Fibroblast of gingiva (primary cell): ENCODE measurements at regions not wholly inside any gene's neighbourhood (a gene's known extent, or its start where the extent isn't known, plus 50 kb on each side); places are given as distances from the start of the nearest gene placed in this dataset.

Source experiments
- DNase-seq: peaks from one replicate; pipeline ENCODE4 v3.0.0-alpha.2; 2011; ENCODE audit warnings: low read depth

DNA sequence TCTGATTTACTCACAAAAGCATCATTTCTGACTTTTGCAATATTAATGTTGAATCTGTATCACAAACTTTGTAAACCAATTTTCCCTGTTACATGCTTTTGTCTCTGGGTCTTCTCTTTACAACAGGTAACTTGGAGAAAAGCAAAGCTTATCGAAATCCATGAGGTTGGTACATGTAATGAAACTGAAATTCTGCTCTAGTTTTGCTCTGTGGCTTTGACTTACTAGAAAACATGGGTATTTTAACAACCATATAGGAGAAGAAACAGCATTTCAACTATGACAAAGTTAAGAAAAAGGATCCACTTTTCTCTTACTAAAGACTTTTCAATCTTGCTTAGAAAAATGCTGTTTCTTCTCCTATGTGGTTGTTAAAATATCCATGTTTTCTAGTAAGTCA lies 645.8 kb downstream of the STIM2 start:
- DNase-seq, result no peak

DNA sequence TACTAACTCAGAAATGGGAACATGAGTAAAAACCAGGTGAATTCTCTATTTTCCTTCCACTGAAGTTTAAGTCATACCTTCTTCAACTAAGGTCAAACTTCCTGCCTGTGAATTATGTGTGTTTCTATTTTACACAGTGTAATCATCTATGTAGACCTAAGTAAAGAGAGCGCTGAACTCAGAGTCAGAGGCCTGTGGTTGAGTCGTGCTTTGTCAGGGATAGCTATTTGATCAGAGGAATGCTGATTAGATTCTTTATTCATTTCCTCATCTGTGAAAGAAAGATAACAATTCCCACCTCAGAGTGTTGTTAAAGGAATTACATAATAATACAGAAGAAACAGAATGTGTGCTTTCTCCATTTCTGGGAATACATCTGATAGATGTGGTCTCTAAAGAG lies 654.1 kb downstream of the STIM2 start:
- no peak for DNase-seq

DNA sequence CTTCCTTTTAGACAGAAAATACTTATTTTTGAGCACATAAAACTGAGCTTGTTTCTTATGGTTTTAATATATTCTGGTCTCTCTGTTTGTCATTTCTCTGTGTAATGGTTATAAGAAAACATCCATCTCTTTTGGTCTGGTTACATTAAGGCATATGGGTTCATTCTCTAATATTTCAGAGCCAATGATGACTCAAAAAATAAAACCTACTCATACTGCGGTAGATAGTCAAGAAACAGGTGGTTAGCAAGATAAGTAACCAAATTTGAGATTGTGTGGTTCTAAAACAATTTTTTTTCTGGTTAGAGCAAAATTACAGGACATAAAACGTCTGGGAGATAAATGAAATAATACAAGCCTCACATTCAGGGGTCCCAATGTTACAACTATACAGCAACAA lies 654.5 kb downstream of the STIM2 start:
- DNase-seq, result no peak

DNA sequence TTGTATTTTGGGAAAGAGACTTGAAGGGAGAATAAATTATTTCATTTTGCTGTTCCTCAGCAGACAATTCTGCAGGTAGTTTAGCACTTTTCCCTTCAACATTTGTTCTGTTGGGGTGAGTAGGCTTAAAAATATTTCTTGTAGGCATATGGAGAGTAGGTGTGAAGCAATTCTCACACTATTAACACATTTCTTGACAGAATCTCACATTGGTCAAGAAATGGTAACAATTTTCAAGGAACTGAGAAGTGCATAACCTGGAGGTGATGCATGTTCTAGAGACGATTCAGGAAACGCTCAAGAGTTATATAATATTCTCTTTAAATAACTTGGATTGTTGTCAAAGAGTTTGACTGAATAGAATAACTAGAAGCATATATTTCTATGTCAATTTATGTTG lies 658.2 kb downstream of the STIM2 start:
- DNase-seq, result no peak

DNA sequence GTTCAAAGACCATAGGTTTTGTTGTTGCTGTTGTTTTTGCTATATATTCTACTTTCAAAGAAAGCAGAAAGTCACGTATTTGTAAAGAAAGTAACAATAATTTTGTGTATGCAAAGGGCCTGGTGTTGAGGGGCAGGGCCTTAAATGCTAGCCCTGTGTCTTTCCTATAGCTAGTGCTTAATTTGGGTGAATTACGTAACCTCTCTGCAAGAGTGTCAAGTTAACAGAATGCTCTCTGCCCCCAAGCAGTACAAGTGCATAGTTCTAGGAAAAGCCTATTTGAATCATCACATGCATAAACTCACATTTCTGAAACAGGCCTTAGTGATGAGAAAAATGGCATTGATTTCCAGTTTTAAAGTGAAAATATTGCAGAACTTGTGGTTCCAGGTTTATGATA lies 663.6 kb downstream of the STIM2 start:
- DNase-seq, result no peak

DNA sequence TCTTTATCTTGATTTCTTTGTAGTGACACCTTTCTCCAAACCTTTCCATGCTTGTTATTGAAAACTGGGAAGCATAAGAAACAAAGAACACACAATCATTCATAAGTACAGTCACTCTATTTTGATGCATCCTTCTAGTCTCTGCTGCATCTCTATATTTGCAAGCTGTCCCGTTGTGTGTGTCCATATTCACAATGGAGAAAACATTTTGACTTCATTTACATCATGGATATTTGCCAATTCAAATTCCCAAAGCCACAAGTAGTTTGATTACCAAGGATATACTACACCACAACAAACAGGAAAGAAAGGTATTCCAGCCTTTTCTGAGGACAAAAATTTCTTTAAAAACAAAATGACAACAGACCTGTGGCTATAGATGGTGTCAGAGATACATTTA lies 673.8 kb downstream of the STIM2 start:
- no peak for DNase-seq

DNA sequence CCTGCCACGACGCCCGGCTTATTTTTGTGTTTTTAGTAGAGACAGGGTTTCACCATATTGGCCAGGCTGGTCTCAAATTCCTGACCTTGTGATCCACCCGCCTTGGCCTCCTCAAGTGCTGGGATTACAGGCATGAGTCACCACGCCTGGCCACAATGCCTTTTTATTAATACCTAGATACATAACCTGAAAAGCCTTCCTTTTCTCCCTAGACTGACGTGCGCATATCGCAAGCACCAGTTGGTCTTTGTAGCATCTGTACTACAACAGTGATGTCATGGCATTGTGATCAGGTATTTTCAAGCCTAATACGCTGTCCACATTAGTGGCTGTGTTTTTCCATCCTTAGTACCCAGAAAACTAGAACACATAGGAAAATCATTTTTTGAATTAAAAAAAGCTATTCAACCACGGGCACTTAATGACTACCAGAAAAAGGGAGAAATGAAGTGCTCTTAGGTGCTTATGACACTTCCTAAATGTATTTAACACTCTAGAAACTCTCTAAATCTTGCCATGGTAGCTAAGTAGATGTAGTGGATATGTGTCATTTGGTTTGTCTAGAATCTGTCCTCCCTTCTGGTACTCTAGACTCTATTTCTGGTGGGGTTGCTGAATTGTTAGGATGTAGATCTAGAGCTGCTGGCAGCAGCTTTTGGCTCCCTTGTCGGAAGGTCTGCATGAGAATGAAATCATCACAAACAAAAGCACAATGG lies 707.8 kb downstream of the STIM2 start:
- DNase-seq, result no peak

DNA sequence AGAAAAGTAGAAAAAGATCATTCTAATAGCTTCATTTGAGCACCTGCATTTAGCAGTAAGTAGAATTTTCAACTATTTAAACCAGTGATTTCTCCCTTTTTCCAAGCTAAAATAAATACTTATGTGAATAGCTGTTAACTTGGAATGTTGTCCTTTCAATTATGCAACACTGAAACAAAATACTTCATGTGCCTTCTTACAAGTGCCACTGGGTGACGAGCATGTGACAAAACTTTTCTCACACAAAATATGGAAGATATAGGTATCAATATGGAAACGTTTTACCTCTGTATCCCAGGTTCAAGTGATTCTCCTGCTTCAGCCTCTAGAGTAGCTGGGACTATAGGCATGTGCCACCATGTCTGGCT lies 708.3 kb downstream of the STIM2 start:
- no peak for DNase-seq

DNA sequence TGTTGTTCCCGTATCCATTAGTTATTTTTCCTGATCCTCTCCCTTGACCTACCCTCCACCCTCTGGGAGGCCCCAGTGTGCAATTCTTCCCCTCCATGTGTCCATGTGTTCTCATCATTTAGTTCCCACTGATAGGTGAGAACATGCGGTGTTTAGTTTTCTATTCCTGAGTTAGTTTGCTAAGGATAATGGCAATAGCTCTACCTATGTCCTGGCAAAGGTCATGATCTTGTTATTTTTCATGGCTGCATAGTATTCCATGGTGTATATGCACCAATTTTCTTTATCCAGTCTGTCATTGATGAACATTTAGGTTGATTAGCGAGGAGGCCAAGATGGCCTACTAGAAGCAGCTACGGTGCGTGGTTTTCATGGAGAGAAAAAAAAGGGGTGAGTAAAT lies 714.1 kb downstream of the STIM2 start:
- DNase-seq, result no peak

DNA sequence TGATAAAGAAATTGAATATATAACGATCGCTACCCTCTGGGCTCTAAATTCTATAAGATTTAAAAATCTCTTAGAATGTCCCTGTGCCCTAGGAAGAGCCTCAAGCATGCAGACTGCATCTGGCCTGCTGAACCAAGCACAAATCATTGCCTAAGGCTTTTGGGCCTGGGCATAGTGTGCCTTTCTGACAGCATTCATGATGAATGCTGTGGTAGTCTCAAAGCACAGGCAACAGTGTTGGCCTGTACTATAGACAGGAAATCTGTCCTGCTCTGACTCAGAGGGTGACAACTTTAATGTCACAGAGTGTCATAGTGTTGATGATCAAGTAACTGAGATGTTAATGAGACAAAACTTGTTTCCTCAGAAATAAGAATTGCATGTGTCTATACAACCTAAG lies 717.3 kb downstream of the STIM2 start:
- DNase-seq, result no peak

DNA sequence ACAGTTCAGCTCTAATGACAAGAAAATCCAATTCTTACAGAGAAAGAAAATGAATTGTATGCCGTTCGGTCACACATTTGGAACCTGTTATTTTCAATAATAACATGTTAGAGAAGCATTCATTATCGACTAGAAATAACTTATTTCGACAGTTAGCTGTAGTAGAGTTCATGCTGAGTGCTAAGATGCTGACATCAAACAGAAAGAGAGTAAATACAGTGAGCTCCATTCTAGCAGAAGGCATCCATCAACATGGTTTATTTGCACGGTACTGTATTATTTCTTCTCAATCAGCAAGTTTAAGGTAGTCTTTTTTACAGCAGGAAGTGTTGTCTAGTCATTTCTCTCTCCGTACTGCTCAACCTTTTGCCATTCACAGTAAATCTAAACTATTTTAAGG lies 732.1 kb downstream of the STIM2 start:
- no peak for DNase-seq

DNA sequence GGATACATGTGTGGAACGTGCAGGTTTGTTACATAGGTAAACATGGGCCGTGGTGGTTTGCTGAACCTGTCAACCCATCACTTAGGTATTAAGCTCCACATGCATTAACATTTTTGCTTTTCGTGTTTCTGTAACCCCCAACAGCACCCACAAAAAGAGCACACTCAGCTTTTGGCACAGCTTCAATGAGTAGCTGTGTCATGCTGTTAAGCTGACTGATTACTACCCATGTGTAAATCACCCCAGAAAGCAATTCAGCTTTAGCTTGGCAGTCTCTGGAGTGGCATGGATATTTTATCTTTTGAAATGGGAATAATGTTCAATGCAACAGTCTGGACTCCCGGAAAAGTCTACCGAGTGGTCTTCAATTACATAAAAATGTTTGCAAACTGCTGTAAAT lies 734.3 kb downstream of the STIM2 start:
- no peak for DNase-seq

DNA sequence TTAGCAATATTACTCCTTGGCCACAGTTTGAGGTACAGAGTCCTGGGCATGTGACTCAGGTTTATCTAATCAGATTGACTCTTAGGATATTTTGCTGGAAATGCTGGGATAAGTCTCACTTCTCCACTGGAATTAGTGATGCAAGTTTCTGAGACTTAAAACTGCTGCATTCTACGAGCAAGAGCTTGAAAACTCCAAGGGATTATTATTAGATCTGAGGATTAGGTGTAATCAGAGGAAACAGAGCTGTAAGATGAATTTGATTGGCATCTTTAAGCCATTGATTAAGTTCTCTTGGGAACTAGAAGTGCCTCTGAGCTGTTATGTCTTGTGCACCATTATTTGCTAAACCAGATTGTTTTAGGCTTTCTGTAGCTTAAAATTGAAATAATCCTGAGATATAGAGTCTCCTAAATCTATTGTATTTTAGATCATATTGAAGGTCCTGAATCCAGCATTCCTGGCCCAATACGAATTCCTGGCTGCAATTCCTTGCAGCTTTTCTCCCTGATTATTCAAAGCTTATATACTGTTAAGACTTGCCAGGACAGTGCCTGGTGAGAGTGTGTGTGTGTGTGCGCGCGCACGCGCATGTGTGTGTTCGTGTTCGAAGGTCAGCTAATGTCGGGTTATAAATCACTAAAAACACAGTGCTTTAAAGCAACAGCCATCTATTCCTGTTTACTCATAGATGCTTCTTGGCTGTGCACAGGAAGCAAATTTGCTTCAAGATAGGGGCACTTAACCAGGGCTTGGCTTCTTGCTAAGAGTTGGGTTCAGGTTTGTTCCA lies 735.1 kb downstream of the STIM2 start:
- no peak for DNase-seq

DNA sequence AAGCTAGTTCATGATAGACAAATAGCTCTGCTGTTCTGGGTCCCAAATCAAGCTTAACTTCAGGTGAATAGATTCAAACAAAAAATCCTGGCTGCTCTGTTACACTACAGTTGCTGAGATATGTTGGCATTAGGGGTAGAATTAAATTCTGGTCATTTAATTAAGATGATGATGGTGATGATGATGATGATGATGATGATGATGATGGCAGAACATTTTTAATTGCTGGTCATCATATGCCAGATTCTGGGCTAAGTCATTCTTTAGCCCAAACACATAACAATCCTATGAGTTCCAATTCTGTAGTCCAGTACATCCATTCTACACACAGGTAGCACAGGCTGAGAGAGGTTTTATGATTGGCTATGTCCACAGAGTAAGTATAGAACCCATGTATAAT lies 741.5 kb downstream of the STIM2 start:
- DNase-seq, result no peak

DNA sequence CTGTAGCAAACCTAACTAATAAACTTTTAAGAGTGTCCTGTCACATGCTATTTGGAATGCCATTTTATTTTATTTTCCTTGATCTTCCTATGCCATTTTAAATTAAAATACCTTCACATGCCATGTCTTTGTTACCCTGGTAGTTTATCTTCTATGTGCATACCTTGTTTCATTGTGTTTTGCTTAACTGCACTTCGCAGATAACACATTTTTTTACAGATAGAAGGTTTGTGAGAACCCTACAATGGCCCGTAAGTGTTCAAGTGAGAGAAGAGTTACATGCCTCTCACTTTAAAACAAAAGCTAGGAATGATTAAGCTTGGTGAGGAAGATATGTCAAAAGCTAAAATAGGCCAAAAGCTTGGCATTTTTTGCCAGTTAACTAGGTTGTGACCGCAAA lies 744.1 kb downstream of the STIM2 start:
- no peak for DNase-seq

DNA sequence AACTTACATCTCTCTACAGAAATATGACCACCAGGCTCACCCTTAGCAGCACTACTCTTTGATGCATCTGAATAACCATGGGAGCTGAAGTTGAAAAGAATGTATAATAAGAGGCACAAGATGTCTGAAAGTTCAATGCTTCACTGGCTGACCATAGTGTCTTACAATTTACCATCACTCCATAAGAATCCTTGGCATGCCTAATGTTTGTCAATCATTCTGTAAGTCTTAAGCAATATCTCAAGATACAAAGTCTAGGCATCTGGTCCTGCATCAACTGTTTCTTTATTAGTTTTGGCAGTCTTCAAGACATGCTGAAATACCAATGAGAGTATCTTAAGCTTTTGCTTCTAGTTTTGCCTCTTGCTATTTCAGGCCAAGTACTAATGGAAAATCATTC lies 755.5 kb downstream of the STIM2 start:
- DNase-seq, result no peak

DNA sequence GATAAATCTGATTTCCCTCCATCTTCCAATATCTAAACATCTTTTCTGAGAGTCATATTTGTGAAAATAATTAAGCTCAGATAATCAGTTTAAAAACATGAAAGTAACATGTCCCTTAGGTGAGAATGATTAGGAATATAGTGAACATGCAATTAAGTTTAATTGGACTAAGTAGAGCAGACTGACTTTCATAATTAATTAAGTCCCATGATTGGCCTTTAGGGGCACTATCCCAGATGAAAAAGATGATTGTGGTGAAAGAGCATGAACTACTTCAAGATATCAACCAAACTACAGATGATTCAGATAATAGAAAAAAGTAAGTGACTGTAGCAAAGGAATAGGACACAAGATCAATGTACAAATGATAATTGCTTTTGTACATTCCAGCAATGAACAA lies 758.8 kb downstream of the STIM2 start:
- no peak for DNase-seq

DNA sequence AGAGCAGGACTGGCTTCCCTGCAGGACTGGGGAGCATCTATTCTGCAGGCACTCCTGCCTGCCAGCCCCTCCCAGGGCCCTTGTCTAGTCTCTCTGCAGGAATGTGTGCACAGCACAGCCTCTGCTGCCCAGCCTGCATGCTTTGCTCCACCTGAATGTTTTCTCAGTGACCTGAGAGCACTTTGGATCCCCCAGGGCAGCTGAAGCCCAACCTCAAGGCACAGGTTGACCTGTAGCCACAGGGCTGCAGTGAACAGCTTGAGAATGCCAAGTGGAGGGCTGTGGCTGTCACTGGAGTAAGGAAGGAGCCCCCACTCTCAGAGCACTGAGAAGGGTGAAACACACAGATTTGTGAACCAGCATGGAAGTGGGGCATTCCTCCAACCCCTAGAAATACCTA lies 760.2 kb downstream of the STIM2 start:
- DNase-seq, result no peak

DNA sequence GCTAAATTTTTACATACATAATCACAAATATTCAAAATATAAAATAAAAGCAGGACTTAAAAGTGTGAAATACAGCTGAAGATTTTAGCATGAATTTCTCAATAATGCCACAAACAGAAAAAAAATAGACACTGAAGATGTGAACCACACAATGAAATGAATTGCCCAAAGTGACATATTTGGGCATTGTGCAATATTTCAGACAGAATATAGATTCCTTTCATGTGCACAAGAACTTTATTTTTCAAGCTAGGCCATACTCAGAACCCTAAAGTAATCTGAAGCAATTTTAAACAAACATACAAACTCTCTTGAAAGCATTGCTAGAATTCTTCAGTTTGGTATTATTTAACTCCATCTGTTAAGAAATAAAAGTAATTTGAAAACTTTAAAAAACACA lies 764.1 kb downstream of the STIM2 start:
- no peak for DNase-seq

DNA sequence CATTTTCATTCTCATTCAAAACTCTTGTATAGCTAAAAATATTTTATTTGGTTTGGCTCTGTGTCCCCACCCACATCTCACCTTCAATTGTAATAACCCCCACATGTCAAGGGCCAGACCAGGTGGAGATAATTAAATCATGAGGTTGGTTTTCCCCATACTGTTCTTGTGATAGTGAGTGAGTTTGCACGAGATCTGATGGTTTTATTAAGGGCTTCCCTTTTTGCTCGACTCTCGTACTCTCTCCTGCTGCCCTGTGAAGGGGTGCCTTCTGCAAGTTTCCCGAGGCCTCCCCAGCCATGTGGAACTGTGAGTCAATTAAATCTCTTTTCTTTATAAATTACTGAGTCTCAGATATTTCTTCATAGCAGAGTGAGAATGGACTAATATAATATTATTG lies 768.0 kb downstream of the STIM2 start:
- DNase-seq, result no peak

DNA sequence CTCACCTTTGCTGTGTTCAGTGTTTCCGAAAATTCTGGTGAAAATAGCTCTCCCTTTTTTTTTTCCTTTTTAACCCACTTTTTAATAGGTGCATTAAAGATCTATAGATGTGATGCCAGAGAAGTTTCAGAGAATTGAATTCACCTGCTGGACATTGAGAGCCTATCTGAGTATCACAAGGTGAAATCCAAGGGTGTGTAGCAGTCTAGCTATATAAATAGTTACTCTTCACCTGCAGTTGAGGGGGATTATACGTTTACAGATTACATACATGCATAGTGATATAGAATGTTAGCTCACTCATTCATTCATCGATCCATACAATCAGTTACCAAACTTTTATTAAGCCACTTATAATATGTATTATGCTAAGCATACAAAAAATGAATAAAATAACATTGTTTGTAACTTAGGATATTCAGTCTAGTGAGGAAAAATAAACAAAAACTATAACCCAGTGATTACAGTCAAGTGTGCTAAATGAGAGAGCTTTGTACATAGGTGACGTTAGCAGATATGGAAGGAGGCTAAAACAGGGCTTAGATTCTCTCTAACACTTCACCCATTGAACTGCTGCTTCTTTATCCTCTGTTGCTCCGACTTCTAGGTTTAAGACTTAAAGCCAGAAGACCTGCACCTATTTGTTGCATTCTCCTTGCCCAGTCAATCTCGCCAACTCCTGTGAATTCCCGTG lies 769.0 kb downstream of the STIM2 start:
- DNase-seq, result no peak

DNA sequence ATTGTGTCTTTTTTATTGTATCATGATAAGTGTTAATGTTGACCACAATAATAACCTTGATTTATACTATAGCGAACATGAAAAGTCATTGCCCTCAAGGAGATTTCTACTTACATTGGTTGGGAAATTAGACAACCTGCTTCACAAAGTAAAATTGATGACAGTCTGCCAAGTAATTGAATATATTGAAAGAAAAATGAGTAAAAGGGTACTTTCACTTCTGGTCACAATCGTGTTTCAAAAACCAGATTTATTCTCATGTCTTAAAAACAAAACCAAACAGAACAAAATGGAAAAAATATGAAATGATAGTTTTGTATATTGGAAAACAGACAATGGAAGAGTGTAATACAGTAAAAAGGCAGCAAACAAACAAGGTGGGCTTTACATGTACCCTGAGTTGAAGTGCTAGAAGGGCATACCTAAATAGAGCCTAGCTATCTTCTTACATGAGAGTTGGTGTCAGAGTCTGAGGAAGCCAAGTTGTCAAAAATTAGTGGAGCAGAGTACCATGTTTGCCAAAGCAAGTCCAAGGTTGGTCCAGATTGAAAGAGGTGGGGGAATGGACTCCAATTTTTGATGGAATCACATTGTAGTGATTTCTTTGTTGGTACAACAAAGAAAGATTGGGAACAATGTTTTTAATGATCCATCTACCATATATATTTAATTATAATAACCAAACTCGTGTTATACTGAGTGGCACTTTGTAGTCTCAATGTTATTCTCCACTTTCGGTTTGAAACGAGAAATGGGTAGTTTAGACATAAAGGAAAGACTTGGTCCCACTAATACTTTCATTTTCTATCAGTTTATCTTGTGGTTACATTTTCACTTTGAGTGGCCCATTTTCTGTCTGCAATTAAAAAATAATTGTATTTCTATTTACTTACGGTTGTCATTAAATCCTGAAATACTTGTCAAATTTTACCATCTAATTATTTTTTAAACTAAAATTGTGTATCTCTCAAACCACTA lies 775.6 kb downstream of the STIM2 start:
- DNase-seq, result no peak
